GM12878 (cell line): ENCODE measurements at regions not wholly inside any gene's neighbourhood (a gene's known extent, or its start where the extent isn't known, plus 50 kb on each side); places are given as distances from the start of the nearest gene placed in this dataset.

Experiments
- FOS ChIP-seq: IDR thresholded peaks from 3 replicates; pipeline ENCODE4 v1.6.1; 2011; ENCODE audit warnings: borderline replicate concordance; ENCODE audit not compliant: insufficient read length; ENCODE audit errors: extremely low read depth
- NFIC ChIP-seq: IDR thresholded peaks from 2 replicates; pipeline ENCODE4 v1.6.1; 2012; ENCODE audit warnings: low read depth, mild to moderate bottlenecking, inconsistent platforms, low read length, moderate library complexity
- TAF1 ChIP-seq: IDR thresholded peaks from 2 replicates; pipeline ENCODE4 v1.6.1; 2011; ENCODE audit warnings: mild to moderate bottlenecking, low read depth, low read length, borderline replicate concordance
- TF ChIP-seq, protein P1 (sequence below), 3 experiments: IDR thresholded peaks in 2 of 3; conservative IDR thresholded peaks in 1 of 3; 2 replicates each; pipeline ENCODE4 v1.5.1; 2011; ENCODE audit warnings: low read depth in 3 of 3, low read length in 3 of 3, mild to moderate bottlenecking in 3 of 3, control low read depth in 2 of 3, moderate library complexity in 2 of 3, inconsistent platforms in 1 of 3, mixed read lengths in 1 of 3; ENCODE audit not compliant: control insufficient read depth in 2 of 3, insufficient read depth in 1 of 3; ENCODE audit errors: extremely low read depth in 1 of 3
- TF ChIP-seq, protein P2 (sequence below): IDR thresholded peaks from 2 replicates; pipeline ENCODE4 v1.6.1; 2012; ENCODE audit warnings: low read depth, low read length, improper control_type of control experiment
- TF ChIP-seq, protein P3 (sequence below): fragments of 150-350 bp; IDR thresholded peaks from 2 replicates; pipeline ENCODE4 v1.6.1; 2016; ENCODE audit warnings: low read depth, low read length

DNA sequence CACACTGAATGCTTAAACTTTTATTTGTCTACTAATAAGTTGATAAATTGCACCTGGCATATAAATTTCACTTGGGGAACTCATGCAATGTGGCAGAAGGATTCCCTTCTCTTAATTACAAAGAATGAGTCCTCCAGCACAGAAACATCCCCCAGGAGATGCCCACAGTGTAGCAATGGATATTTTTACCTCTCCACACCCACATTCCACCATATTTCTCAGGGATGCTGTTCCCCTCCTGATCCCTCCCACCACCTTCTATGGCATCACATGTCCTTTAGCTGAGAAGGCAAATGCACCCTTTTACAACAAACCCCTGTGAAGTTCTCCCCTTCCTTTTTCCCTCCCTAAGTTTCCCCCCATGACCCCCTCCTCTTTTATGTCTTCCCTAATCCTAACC is 56.1 kb upstream of the UBASH3B start:
- TF ChIP-seq FOS (no peak), NFIC (no peak), TAF1 (no peak)
- TF ChIP-seq, protein P1, sequence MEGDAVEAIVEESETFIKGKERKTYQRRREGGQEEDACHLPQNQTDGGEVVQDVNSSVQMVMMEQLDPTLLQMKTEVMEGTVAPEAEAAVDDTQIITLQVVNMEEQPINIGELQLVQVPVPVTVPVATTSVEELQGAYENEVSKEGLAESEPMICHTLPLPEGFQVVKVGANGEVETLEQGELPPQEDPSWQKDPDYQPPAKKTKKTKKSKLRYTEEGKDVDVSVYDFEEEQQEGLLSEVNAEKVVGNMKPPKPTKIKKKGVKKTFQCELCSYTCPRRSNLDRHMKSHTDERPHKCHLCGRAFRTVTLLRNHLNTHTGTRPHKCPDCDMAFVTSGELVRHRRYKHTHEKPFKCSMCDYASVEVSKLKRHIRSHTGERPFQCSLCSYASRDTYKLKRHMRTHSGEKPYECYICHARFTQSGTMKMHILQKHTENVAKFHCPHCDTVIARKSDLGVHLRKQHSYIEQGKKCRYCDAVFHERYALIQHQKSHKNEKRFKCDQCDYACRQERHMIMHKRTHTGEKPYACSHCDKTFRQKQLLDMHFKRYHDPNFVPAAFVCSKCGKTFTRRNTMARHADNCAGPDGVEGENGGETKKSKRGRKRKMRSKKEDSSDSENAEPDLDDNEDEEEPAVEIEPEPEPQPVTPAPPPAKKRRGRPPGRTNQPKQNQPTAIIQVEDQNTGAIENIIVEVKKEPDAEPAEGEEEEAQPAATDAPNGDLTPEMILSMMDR (IDR thresholded peaks at IDR 0.05 in 2 of 3, conservative IDR thresholded peaks at IDR 0.05 in 1 of 3; ENCODE audit: control insufficient read depth in 2 of 3, extremely low read depth in 1 of 3, insufficient read depth in 1 of 3, low read depth in 3 of 3, low read length in 3 of 3) = no peak
- TF ChIP-seq, protein P2, sequence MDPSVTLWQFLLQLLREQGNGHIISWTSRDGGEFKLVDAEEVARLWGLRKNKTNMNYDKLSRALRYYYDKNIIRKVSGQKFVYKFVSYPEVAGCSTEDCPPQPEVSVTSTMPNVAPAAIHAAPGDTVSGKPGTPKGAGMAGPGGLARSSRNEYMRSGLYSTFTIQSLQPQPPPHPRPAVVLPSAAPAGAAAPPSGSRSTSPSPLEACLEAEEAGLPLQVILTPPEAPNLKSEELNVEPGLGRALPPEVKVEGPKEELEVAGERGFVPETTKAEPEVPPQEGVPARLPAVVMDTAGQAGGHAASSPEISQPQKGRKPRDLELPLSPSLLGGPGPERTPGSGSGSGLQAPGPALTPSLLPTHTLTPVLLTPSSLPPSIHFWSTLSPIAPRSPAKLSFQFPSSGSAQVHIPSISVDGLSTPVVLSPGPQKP = no peak
- TF ChIP-seq, protein P3, sequence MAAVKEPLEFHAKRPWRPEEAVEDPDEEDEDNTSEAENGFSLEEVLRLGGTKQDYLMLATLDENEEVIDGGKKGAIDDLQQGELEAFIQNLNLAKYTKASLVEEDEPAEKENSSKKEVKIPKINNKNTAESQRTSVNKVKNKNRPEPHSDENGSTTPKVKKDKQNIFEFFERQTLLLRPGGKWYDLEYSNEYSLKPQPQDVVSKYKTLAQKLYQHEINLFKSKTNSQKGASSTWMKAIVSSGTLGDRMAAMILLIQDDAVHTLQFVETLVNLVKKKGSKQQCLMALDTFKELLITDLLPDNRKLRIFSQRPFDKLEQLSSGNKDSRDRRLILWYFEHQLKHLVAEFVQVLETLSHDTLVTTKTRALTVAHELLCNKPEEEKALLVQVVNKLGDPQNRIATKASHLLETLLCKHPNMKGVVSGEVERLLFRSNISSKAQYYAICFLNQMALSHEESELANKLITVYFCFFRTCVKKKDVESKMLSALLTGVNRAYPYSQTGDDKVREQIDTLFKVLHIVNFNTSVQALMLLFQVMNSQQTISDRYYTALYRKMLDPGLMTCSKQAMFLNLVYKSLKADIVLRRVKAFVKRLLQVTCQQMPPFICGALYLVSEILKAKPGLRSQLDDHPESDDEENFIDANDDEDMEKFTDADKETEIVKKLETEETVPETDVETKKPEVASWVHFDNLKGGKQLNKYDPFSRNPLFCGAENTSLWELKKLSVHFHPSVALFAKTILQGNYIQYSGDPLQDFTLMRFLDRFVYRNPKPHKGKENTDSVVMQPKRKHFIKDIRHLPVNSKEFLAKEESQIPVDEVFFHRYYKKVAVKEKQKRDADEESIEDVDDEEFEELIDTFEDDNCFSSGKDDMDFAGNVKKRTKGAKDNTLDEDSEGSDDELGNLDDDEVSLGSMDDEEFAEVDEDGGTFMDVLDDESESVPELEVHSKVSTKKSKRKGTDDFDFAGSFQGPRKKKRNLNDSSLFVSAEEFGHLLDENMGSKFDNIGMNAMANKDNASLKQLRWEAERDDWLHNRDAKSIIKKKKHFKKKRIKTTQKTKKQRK = no peak
